Esophagus muscularis mucosa (tissue), 4 donors: ENCODE measurements at regions not wholly inside any gene's neighbourhood (a gene's known extent, or its start where the extent isn't known, plus 50 kb on each side); places are given as distances from the start of the nearest gene placed in this dataset.
A peak's percentile ranks its signal among the peaks of the same experiment; 100 is the strongest.

Source experiments
- DNase-seq: peaks from one replicate; pipeline ENCODE4 v3.0.0-alpha.2; 2017; ENCODE audit errors: extremely low spot score
- H3K27ac ChIP-seq, 4 donors: fragments of 200-600 bp; sonication (generic); replicated peaks in 1 of 4; 1 replicate in 3 of 4; 2 replicates in 1 of 4; pipeline ENCODE4 v1.5.1; 2016 to 2019; ENCODE audit warnings: mild to moderate bottlenecking in 1 of 4
- H3K27me3 ChIP-seq, 4 donors: fragments of 200-600 bp; sonication (generic); one replicate each; pipeline versions ENCODE4 v1.5.1 to v1.6.0; 2016 to 2019
- H3K36me3 ChIP-seq, 4 donors: fragments of 200-600 bp; sonication (generic); one replicate each; pipeline ENCODE4 v1.5.1; 2016 to 2019
- H3K4me1 ChIP-seq, 4 donors: fragments of 200-600 bp; sonication (generic); one replicate each; pipeline ENCODE4 v1.5.1; 2016 to 2019
- H3K4me3 ChIP-seq, 4 donors: fragments of 200-600 bp; sonication (generic); 1 replicate in 2 of 4; 2 replicates in 2 of 4; pipeline ENCODE4 v1.5.1; 2016 to 2019; ENCODE audit warnings: mild to moderate bottlenecking in 4 of 4, moderate library complexity in 1 of 4
- H3K9me3 ChIP-seq, 4 donors: fragments of 200-600 bp; sonication (generic); 1 replicate in 3 of 4; 2 replicates in 1 of 4; pipeline ENCODE4 v1.5.1; 2016 to 2019
- EP300 ChIP-seq: sonication (generic); formaldehyde crosslinking; IDR thresholded peaks from one replicate; pipeline ENCODE4 v1.6.1; 2017; ENCODE audit warnings: antibody characterized with exemption
- POLR2A ChIP-seq: fragments of 450-650 bp; IDR thresholded peaks from one replicate; pipeline ENCODE4 v1.6.1; 2017; ENCODE audit warnings: antibody characterized with exemption, moderate library complexity, mild to moderate bottlenecking, low read depth
- POLR2AphosphoS5 ChIP-seq, 2 donors: sonication (generic); formaldehyde crosslinking; IDR thresholded peaks; one replicate each; pipeline ENCODE4 v1.6.1; 2017; ENCODE audit warnings: antibody characterized with exemption in 2 of 2
- WGBS: methylation state at CpG from one replicate; pipeline ENCODE4 v1.1.5; 2018; 5-methylcytosine and 5-hydroxymethylcytosine counted together
- intact Hi-C: fragments of 100-400 bp; cut with DNase I; formaldehyde crosslinking; loops from one replicate; pipeline ENCODE4 v1.15.1; 2023
- TF ChIP-seq, protein P1 (sequence below), 3 experiments: fragments of 200-600 bp in 2 of 3; fragments of 450-650 bp in 1 of 3; sonication (generic) in 2 of 3; IDR thresholded peaks; one replicate each; pipeline ENCODE4 v1.5.1; 2017 to 2019; ENCODE audit warnings: antibody characterized with exemption in 3 of 3, mild to moderate bottlenecking in 2 of 3, moderate library complexity in 1 of 3

DNA sequence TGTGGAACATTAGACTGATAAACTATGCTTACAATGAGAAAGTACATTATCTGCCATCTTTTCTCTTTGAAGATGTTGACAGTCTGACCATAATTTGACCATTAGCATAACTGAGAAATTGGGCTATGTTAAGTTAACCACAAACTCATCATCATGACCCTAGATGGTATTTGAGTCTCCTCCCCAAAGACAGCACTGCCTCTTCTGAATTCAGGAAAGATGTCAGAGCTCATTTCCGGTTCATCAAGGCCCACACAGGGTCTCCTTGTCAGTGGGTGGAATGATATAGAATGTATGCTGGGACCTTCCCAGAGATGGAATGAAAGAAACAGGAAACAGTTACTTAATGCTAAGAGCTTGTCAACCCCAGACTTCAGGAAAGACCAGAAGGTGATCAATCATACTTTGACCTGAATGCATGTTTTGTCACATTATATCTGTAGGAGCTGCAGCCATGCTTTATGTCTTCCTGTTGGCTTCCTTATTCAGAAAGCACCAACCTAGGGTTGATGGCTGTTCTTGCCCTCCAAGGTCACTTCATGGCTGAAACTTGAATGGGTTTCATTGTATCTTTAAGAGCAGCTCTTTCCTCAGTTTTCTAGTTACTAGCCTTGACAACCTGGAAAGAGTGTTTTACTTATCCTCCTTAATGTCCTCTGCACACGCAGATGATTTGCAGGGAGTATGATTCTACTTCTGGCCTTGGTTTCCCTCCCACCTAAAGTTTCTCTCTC is 99.1 kb upstream of the NEUROD1 start:
- 78% methylated on average over 2 of the region's 2 CpGs for WGBS
- Histone ChIP-seq H3K4me1 (peaks cover 0 to 27% (median 12%) of the 10 kb centered on the region in 4 donors), H3K36me3 (no peaks in the 10 kb centered on the region), H3K9me3 (no peaks in the 10 kb centered on the region), H3K4me3 (no peak overlapping the region), H3K27ac (peak overlapping the region in 2 of 4 donors; percentile 10 to 19), H3K27me3 (no peaks in the 10 kb centered on the region)
- TF ChIP-seq POLR2AphosphoS5 (IDR thresholded peaks at IDR 0.05) = no peak
- TF ChIP-seq POLR2A = no peak
- TF ChIP-seq EP300 = no peak
- no peak for DNase-seq
- intact Hi-C loops = no loop called here

DNA sequence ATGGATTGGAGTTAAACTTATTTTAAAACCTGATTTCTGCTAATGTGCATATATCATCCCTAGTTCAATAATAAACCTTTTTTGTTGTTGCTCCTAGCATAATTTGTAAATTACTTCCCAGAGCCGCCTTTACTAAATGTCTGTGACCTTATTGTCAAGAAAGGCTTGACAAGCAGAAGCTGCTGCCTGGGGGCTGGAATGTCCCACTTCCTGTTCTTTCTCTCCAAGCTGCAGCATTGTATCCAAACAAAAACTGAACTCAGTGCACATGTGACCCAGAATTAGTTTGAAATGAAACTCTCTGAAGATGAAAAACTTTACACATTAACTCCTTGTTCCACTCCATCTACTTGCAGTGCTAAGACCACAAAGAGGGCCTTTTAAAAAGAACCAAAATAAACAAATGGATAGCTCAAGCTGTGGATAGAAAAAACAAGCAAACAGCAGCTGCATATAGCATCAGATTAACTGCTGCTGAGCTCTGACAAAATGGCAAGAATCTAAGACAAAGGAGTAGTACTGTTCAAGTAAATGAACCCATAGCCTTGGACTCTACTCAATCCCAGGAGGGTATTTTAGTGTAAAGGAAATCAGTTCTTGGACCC is 99.8 kb upstream of the NEUROD1 start:
- H3K4me1 ChIP-seq = peaks cover 0 to 34% (median 14%) of the 10 kb centered on the region in 4 donors
- TF ChIP-seq, protein P1, sequence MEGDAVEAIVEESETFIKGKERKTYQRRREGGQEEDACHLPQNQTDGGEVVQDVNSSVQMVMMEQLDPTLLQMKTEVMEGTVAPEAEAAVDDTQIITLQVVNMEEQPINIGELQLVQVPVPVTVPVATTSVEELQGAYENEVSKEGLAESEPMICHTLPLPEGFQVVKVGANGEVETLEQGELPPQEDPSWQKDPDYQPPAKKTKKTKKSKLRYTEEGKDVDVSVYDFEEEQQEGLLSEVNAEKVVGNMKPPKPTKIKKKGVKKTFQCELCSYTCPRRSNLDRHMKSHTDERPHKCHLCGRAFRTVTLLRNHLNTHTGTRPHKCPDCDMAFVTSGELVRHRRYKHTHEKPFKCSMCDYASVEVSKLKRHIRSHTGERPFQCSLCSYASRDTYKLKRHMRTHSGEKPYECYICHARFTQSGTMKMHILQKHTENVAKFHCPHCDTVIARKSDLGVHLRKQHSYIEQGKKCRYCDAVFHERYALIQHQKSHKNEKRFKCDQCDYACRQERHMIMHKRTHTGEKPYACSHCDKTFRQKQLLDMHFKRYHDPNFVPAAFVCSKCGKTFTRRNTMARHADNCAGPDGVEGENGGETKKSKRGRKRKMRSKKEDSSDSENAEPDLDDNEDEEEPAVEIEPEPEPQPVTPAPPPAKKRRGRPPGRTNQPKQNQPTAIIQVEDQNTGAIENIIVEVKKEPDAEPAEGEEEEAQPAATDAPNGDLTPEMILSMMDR (IDR thresholded peaks at IDR 0.05) = no peak
- no peak for TF ChIP-seq POLR2AphosphoS5 (IDR thresholded peaks at IDR 0.05)
- no peak for TF ChIP-seq EP300
- TF ChIP-seq POLR2A = no peak
- DNase-seq = no peak
- intact Hi-C loops = no loop called here
- H3K27ac ChIP-seq = peak overlapping the region in 1 of 4 donors; percentile 19
- H3K9me3 ChIP-seq = no peaks in the 10 kb centered on the region
- H3K4me3 ChIP-seq = no peak overlapping the region
- no peaks in the 10 kb centered on the region for H3K36me3 ChIP-seq
- H3K27me3 ChIP-seq = no peaks in the 10 kb centered on the region
- WGBS = 62% methylated on average over 1 of the region's 1 CpG

DNA sequence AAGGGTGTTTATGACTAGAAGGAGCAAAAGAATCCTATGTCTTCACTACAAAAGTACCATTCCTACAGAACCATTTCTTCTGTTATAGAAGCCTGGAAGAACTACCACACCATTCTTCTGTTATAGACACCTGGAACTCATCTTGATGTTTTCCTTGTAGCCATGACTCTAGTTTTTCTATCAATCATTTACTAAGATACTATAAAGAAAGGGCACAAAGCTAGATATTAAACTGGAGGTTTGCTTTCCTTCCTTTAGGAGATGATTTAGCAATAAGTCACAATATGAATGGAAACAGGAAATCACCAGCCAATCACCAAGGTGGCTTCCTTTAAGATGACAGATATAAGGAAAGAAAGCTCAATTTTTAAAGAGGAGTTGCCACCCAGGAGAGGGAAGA is 100.3 kb upstream of the NEUROD1 start:
- no peak for DNase-seq
- TF ChIP-seq POLR2A = no peak
- TF ChIP-seq, protein P1 (IDR thresholded peaks at IDR 0.05) = no peak
- TF ChIP-seq POLR2AphosphoS5 (IDR thresholded peaks at IDR 0.05) = no peak
- no peaks in the 10 kb centered on the region for H3K9me3 ChIP-seq
- peaks cover 0 to 35% (median 14%) of the 10 kb centered on the region in 4 donors for H3K4me1 ChIP-seq
- no peak overlapping the region for H3K27ac ChIP-seq
- intact Hi-C loops = no loop called here
- H3K36me3 ChIP-seq = no peaks in the 10 kb centered on the region
- H3K27me3 ChIP-seq = no peaks in the 10 kb centered on the region
- no peak overlapping the region for H3K4me3 ChIP-seq

DNA sequence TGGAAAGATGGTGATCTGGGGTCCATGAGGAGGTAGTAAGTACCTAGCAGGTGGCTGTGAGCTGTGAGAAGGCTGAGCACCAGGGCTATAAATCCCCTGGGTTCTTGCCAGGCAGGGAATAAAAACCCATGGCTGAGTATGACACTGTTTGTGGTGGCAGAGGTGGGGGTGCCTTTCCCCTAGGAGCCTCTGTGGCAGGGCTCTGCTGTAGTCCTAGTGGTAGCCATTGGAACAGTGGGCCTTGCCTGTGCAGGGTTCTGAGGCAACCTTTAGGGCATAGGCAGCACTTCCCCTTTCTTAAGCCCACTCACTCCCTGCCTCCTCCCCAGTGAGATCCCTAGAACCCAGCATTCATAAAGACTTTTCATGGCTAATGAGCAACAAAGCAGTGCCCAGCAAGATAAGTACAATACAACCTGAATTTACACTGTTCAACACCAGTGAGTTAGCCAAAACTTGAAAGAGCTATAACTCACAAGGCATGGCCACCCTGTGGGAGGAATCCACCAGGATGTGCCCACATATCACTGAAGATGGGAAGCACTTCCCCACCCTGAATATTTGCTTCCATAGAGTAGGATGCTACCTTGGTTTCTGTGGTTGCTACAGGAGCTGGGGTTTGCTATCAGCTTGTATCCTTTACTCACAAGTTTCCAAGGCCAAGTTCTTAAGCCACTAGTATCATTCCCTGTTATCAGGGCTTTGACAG is 100.9 kb upstream of the NEUROD1 start:
- no peak overlapping the region for H3K27ac ChIP-seq
- intact Hi-C loops = no loop called here
- DNase-seq = no peak
- H3K27me3 ChIP-seq = no peaks in the 10 kb centered on the region
- no peaks in the 10 kb centered on the region for H3K36me3 ChIP-seq
- H3K9me3 ChIP-seq = no peaks in the 10 kb centered on the region
- H3K4me1 ChIP-seq = peaks cover 0 to 35% (median 14%) of the 10 kb centered on the region in 4 donors
- no peak for TF ChIP-seq POLR2AphosphoS5 (IDR thresholded peaks at IDR 0.05)
- TF ChIP-seq EP300 = no peak
- no peak for TF ChIP-seq POLR2A
- TF ChIP-seq, protein P1 (IDR thresholded peaks at IDR 0.05) = no peak
- H3K4me3 ChIP-seq = no peak overlapping the region

DNA sequence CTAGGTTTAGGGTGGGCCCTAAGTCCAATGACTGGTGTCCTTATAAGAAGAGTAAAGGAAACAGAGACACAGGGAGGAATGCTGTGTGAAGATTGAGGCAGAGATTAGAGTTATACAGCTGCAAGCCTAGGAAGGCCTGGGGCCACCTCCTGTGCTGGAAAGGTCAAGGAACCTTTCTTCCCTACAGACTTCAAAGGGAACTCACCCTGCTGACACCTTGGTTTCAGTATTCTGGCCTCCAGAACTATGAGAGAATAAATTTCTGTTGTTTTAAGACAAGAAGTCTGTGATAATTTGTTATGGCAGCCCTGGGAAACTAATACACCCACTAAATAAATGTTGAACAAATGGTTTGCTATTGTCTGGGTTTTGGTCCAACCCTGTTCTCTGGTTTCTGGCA is 102.3 kb upstream of the NEUROD1 start:
- H3K36me3 ChIP-seq = no peaks in the 10 kb centered on the region
- intact Hi-C loops = no loop called here
- H3K27me3 ChIP-seq = no peaks in the 10 kb centered on the region
- H3K4me1 ChIP-seq = peaks cover 0 to 35% (median 14%) of the 10 kb centered on the region in 4 donors
- H3K9me3 ChIP-seq = no peaks in the 10 kb centered on the region
- TF ChIP-seq, protein P1 (IDR thresholded peaks at IDR 0.05) = no peak
- TF ChIP-seq POLR2A (no peak), EP300 (no peak), POLR2AphosphoS5 (IDR thresholded peaks at IDR 0.05) (no peak)
- DNase-seq = no peak
- H3K27ac ChIP-seq = no peak overlapping the region
- no peak overlapping the region for H3K4me3 ChIP-seq
